GM23338 (cell line): ENCODE measurements at regions not wholly inside any gene's neighbourhood (a gene's known extent, or its start where the extent isn't known, plus 50 kb on each side); places are given as distances from the start of the nearest gene placed in this dataset.

Source experiments
- CREB1 ChIP-seq: fragments of 250-450 bp; sonication (Bioruptor Pico); IDR thresholded peaks from 2 replicates; pipeline ENCODE4 v1.5.0; 2020; ENCODE audit warnings: low read depth, mild to moderate bottlenecking, moderate library complexity
- EZH2 ChIP-seq: fragments of 200-600 bp; sonication (generic); IDR thresholded peaks from one replicate; pipeline ENCODE4 v1.8.0; 2017; ENCODE audit warnings: antibody characterized with exemption, mild to moderate bottlenecking, low read depth; ENCODE audit not compliant: unreplicated experiment
- EZH2phosphoT487 ChIP-seq: fragments of 200-600 bp; sonication (generic); IDR thresholded peaks from one replicate; pipeline ENCODE4 v1.8.1; 2018; ENCODE audit warnings: antibody characterized with exemption; ENCODE audit not compliant: unreplicated experiment
- JUNB ChIP-seq: IDR thresholded peaks from one replicate; pipeline ENCODE4 v1.6.1; 2016; ENCODE audit warnings: antibody characterized with exemption; ENCODE audit not compliant: unreplicated experiment
- NANOG ChIP-seq: IDR thresholded peaks from 2 replicates; pipeline ENCODE4 v1.6.1; 2016; ENCODE audit warnings: antibody characterized with exemption, borderline replicate concordance
- POLR2AphosphoS5 ChIP-seq: IDR thresholded peaks from 2 replicates; pipeline ENCODE4 v1.6.1; 2016; ENCODE audit warnings: antibody characterized with exemption, low read depth
- STAT1 ChIP-seq: IDR thresholded peaks from one replicate; pipeline ENCODE4 v1.6.1; 2016; ENCODE audit warnings: antibody characterized with exemption; ENCODE audit not compliant: unreplicated experiment
- ZNF331 ChIP-seq: fragments of 250-450 bp; sonication (Bioruptor Pico); IDR thresholded peaks from 2 replicates; pipeline ENCODE4 v1.5.0; 2020; ENCODE audit warnings: low read depth, mild to moderate bottlenecking, moderate library complexity
- TF ChIP-seq, protein P1 (sequence below), 2 experiments: fragments of 200-600 bp in 1 of 2; sonication (generic) in 1 of 2; conservative IDR thresholded peaks; 2 replicates each; pipeline versions ENCODE4 v1.5.1 to v1.6.1; 2016 to 2017; ENCODE audit warnings: antibody characterized with exemption in 2 of 2, low read depth in 2 of 2, mild to moderate bottlenecking in 2 of 2, moderate library complexity in 1 of 2
- TF ChIP-seq, protein P2 (sequence below): IDR thresholded peaks from one replicate; pipeline ENCODE4 v1.6.1; 2018; ENCODE audit warnings: antibody characterized with exemption; ENCODE audit not compliant: unreplicated experiment
- TF ChIP-seq, protein P3 (sequence below): IDR thresholded peaks from 2 replicates; pipeline ENCODE4 v1.6.1; 2016; ENCODE audit warnings: antibody characterized with exemption
- TF ChIP-seq, protein P4 (sequence below): fragments of 250-450 bp; sonication (Bioruptor Pico); IDR thresholded peaks from 2 replicates; pipeline ENCODE4 v1.5.0; 2020; ENCODE audit warnings: mild to moderate bottlenecking, moderate library complexity

DNA sequence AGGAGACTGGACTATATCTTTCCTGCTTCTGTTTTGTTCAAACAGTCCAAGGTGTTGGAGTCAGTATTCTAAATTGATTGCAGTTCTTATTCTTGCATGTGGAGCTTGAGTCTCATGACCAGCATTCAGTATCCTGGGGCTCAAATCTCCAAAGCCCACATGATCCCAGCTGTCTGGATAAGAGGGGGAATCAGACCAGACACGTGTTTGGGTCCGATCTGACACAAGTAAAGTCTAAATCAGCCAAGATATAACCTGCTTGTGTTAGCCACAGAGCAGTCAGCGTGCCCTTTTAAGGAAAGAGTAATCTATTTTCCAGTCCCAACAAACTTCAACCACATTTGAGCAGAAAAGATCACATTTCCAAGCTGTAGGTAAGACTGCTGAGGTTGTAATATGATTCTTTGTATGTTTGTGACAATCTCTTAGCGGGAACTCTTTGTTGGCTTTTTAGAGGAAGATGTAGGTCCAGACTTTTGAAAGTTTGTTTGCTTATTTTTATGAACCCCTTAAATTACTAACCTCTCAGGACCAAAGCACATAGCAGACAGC lies 334.6 kb downstream of the SLC4A3 start:
- TF ChIP-seq, protein P1, sequence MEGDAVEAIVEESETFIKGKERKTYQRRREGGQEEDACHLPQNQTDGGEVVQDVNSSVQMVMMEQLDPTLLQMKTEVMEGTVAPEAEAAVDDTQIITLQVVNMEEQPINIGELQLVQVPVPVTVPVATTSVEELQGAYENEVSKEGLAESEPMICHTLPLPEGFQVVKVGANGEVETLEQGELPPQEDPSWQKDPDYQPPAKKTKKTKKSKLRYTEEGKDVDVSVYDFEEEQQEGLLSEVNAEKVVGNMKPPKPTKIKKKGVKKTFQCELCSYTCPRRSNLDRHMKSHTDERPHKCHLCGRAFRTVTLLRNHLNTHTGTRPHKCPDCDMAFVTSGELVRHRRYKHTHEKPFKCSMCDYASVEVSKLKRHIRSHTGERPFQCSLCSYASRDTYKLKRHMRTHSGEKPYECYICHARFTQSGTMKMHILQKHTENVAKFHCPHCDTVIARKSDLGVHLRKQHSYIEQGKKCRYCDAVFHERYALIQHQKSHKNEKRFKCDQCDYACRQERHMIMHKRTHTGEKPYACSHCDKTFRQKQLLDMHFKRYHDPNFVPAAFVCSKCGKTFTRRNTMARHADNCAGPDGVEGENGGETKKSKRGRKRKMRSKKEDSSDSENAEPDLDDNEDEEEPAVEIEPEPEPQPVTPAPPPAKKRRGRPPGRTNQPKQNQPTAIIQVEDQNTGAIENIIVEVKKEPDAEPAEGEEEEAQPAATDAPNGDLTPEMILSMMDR (conservative IDR thresholded peaks at IDR 0.05; ENCODE audit: low read depth in 2 of 2), result no peak
- TF ChIP-seq EZH2phosphoT487, result no peak
- TF ChIP-seq, protein P2, sequence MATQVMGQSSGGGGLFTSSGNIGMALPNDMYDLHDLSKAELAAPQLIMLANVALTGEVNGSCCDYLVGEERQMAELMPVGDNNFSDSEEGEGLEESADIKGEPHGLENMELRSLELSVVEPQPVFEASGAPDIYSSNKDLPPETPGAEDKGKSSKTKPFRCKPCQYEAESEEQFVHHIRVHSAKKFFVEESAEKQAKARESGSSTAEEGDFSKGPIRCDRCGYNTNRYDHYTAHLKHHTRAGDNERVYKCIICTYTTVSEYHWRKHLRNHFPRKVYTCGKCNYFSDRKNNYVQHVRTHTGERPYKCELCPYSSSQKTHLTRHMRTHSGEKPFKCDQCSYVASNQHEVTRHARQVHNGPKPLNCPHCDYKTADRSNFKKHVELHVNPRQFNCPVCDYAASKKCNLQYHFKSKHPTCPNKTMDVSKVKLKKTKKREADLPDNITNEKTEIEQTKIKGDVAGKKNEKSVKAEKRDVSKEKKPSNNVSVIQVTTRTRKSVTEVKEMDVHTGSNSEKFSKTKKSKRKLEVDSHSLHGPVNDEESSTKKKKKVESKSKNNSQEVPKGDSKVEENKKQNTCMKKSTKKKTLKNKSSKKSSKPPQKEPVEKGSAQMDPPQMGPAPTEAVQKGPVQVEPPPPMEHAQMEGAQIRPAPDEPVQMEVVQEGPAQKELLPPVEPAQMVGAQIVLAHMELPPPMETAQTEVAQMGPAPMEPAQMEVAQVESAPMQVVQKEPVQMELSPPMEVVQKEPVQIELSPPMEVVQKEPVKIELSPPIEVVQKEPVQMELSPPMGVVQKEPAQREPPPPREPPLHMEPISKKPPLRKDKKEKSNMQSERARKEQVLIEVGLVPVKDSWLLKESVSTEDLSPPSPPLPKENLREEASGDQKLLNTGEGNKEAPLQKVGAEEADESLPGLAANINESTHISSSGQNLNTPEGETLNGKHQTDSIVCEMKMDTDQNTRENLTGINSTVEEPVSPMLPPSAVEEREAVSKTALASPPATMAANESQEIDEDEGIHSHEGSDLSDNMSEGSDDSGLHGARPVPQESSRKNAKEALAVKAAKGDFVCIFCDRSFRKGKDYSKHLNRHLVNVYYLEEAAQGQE, result no peak
- no peak for TF ChIP-seq EZH2
- no peak for TF ChIP-seq STAT1
- no peak for TF ChIP-seq NANOG
- TF ChIP-seq, protein P3, sequence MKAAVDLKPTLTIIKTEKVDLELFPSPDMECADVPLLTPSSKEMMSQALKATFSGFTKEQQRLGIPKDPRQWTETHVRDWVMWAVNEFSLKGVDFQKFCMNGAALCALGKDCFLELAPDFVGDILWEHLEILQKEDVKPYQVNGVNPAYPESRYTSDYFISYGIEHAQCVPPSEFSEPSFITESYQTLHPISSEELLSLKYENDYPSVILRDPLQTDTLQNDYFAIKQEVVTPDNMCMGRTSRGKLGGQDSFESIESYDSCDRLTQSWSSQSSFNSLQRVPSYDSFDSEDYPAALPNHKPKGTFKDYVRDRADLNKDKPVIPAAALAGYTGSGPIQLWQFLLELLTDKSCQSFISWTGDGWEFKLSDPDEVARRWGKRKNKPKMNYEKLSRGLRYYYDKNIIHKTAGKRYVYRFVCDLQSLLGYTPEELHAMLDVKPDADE, result no peak
- TF ChIP-seq POLR2AphosphoS5, result no peak
- TF ChIP-seq, protein P4, sequence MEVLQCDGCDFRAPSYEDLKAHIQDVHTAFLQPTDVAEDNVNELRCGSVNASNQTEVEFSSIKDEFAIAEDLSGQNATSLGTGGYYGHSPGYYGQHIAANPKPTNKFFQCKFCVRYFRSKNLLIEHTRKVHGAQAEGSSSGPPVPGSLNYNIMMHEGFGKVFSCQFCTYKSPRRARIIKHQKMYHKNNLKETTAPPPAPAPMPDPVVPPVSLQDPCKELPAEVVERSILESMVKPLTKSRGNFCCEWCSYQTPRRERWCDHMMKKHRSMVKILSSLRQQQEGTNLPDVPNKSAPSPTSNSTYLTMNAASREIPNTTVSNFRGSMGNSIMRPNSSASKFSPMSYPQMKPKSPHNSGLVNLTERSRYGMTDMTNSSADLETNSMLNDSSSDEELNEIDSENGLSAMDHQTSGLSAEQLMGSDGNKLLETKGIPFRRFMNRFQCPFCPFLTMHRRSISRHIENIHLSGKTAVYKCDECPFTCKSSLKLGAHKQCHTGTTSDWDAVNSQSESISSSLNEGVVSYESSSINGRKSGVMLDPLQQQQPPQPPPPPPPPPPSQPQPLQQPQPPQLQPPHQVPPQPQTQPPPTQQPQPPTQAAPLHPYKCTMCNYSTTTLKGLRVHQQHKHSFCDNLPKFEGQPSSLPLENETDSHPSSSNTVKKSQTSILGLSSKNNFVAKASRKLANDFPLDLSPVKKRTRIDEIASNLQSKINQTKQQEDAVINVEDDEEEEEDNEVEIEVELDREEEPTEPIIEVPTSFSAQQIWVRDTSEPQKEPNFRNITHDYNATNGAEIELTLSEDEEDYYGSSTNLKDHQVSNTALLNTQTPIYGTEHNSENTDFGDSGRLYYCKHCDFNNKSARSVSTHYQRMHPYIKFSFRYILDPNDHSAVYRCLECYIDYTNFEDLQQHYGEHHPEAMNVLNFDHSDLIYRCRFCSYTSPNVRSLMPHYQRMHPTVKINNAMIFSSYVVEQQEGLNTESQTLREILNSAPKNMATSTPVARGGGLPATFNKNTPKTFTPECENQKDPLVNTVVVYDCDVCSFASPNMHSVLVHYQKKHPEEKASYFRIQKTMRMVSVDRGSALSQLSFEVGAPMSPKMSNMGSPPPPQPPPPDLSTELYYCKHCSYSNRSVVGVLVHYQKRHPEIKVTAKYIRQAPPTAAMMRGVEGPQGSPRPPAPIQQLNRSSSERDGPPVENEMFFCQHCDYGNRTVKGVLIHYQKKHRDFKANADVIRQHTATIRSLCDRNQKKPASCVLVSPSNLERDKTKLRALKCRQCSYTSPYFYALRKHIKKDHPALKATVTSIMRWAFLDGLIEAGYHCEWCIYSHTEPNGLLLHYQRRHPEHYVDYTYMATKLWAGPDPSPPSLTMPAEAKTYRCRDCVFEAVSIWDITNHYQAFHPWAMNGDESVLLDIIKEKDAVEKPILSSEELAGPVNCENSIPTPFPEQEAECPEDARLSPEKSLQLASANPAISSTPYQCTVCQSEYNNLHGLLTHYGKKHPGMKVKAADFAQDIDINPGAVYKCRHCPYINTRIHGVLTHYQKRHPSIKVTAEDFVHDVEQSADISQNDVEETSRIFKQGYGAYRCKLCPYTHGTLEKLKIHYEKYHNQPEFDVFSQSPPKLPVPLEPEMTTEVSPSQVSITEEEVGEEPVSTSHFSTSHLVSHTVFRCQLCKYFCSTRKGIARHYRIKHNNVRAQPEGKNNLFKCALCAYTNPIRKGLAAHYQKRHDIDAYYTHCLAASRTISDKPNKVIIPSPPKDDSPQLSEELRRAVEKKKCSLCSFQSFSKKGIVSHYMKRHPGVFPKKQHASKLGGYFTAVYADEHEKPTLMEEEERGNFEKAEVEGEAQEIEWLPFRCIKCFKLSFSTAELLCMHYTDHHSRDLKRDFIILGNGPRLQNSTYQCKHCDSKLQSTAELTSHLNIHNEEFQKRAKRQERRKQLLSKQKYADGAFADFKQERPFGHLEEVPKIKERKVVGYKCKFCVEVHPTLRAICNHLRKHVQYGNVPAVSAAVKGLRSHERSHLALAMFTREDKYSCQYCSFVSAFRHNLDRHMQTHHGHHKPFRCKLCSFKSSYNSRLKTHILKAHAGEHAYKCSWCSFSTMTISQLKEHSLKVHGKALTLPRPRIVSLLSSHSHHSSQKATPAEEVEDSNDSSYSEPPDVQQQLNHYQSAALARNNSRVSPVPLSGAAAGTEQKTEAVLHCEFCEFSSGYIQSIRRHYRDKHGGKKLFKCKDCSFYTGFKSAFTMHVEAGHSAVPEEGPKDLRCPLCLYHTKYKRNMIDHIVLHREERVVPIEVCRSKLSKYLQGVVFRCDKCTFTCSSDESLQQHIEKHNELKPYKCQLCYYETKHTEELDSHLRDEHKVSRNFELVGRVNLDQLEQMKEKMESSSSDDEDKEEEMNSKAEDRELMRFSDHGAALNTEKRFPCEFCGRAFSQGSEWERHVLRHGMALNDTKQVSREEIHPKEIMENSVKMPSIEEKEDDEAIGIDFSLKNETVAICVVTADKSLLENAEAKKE, result no peak
- no peak for TF ChIP-seq CREB1 (CRISPR knock-in tag)
- TF ChIP-seq ZNF331, result no peak
- TF ChIP-seq JUNB, result no peak
